Brain microvascular endothelial cell (primary cell): ENCODE measurements at regions not wholly inside any gene's neighbourhood (a gene's known extent, or its start where the extent isn't known, plus 50 kb on each side); places are given as distances from the start of the nearest gene placed in this dataset.
A peak's percentile ranks its signal among the peaks of the same experiment; 100 is the strongest.

Experiments used
- DNase-seq: peaks from one replicate; pipeline ENCODE4 v3.0.0-alpha.2; 2020
- H3K27ac ChIP-seq: fragments of 250-450 bp; sonication (Bioruptor Pico); 2 replicates; pipeline ENCODE4 v1.5.1; 2020; ENCODE audit warnings: mild to moderate bottlenecking, moderate library complexity
- H3K27me3 ChIP-seq: fragments of 250-450 bp; sonication (Bioruptor Pico); replicated peaks from 2 replicates; pipeline ENCODE4 v1.5.1; 2020; ENCODE audit warnings: mild to moderate bottlenecking
- H3K36me3 ChIP-seq: fragments of 250-450 bp; sonication (Bioruptor Pico); replicated peaks from 2 replicates; pipeline ENCODE4 v1.5.1; 2020; ENCODE audit warnings: mild to moderate bottlenecking
- H3K4me3 ChIP-seq: 2 replicates; pipeline ENCODE4 v1.5.1; 2011; ENCODE audit warnings: low read depth, mild to moderate bottlenecking, control low read depth, low read length, moderate library complexity
- in situ Hi-C: cut with HindIII; loops from 2 replicates; pipeline ENCODE4 v1.10.0; 2017; ENCODE audit warnings: low sequenced_read_pairs, low pct_ligation_motif_present
- TF ChIP-seq, protein P1 (sequence below): IDR thresholded peaks from 2 replicates; pipeline ENCODE4 v1.5.1; 2011; ENCODE audit warnings: low read depth, mild to moderate bottlenecking, moderate library complexity, low read length, control low read depth, inconsistent platforms; ENCODE audit errors: missing control alignments

DNA sequence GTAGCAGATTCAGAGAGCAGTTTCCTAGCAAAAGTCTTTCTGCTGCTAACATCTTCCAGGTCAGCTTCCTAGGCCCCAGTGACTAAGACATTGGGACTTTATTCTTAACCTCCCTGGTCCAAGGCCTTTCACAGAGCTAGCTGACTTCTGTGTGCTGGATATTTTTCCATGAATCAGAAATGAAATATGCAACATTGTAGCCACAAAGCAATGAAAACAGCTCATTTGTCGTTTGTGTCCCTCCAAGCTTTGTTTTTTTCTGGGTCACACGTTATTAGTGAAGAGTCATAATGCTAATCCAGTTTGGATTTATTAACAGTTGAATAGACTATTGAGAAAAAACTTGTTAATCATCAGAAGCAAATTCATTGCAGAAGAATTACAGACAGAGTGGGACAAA is 82.4 kb downstream of the ARF6 start:
- TF ChIP-seq, protein P1, sequence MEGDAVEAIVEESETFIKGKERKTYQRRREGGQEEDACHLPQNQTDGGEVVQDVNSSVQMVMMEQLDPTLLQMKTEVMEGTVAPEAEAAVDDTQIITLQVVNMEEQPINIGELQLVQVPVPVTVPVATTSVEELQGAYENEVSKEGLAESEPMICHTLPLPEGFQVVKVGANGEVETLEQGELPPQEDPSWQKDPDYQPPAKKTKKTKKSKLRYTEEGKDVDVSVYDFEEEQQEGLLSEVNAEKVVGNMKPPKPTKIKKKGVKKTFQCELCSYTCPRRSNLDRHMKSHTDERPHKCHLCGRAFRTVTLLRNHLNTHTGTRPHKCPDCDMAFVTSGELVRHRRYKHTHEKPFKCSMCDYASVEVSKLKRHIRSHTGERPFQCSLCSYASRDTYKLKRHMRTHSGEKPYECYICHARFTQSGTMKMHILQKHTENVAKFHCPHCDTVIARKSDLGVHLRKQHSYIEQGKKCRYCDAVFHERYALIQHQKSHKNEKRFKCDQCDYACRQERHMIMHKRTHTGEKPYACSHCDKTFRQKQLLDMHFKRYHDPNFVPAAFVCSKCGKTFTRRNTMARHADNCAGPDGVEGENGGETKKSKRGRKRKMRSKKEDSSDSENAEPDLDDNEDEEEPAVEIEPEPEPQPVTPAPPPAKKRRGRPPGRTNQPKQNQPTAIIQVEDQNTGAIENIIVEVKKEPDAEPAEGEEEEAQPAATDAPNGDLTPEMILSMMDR = no peak
- H3K4me3 ChIP-seq = no peak overlapping the region
- peak overlapping the region; percentile 84 for H3K27ac ChIP-seq
- no peaks in the 10 kb centered on the region for H3K36me3 ChIP-seq
- DNase-seq = peak; percentile 90
- in situ Hi-C loops = loop anchor here (25.0 kb wide), 1 partner anchor 113 kb away; the partner anchor contains the start of gene NEMF
- H3K27me3 ChIP-seq = no peaks in the 10 kb centered on the region

DNA sequence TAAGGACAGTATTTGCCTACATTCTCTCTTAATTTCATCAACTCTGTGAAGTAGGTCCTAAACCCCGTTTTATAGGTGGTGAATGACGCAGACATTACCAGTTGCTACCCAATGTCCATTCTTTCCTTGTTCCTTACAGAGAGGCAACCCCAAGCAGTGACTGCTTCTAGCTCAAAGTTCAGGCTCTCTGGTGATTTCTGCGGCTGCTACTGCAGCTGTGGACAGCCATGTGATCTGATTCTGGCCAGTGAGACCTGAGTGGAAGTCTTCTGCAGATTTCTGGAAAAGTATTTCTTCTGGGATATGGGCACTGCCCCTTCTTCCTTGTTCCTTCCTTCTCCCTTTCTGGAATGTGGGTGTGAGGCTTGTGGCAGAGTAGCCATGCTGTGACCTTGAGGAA is 82.9 kb downstream of the ARF6 start:
- in situ Hi-C loops = loop anchor here (25.0 kb wide), 1 partner anchor 113 kb away; the partner anchor contains the start of gene NEMF
- Histone ChIP-seq H3K36me3 (no peaks in the 10 kb centered on the region), H3K27me3 (no peaks in the 10 kb centered on the region), H3K27ac (peak overlapping the region; percentile 84), H3K4me3 (no peak overlapping the region)
- TF ChIP-seq, protein P1 = no peak
- no peak for DNase-seq

DNA sequence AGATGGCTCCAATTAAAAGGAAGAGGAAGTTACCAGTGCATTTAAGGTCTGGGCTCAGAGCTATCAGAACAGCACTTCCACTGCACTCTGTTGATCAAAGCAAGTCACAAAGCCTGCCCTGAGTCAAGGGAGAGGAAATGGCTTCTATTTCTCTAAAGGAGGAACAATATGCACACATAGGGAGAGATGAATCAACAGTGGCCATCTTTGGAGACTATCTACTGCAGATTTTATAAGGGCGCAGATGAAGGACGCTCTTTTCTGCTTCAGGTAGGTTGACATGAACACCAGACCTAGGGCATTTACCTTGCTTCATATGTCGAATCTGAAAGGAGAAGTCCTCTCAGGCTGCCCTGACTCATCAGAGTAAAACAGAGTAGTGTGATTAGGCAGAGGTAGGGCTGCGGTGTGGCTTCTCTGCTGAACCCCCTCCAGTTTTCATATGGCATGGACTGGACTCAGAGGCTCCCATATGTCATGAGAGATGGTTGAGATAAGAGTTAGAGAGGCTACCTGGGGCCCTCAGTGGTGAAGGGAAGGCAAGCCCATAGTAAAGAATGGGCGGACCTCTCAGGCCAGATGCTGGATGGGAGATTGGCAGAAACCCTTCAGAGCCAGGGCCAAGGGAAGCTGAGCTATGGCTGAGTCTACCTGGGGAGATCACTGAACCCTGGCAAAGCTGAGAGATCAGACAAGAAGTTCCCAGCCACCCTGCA is 84.4 kb downstream of the ARF6 start:
- Histone ChIP-seq H3K27me3 (no peaks in the 10 kb centered on the region), H3K27ac (no peak overlapping the region), H3K36me3 (no peaks in the 10 kb centered on the region), H3K4me3 (no peak overlapping the region)
- TF ChIP-seq, protein P1 = no peak
- in situ Hi-C loops = loop anchor here (25.0 kb wide), 1 partner anchor 115 kb away; the partner anchor contains the start of gene NEMF
- no peak for DNase-seq

DNA sequence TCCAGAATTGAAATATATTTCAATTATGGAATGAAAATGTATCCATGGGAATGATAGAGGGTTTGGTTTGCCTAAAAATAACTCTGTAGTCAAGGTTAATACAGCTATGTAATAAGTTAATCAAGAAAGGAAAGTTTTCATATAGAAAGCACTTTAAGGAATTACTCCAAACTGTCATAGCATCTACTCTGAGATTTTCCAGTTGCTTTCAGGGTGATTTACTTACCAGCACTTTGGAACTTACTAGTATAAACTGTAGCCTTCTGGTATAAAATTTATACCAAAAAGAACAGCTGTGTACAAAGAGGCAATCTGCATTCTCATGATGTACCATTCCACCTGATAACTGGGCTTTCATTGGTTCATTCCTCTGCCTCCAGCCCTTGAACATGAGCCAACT is 87.1 kb downstream of the ARF6 start:
- H3K27me3 ChIP-seq = no peaks in the 10 kb centered on the region
- no peak for DNase-seq
- H3K36me3 ChIP-seq = no peaks in the 10 kb centered on the region
- no peak overlapping the region for H3K27ac ChIP-seq
- no peak overlapping the region for H3K4me3 ChIP-seq
- TF ChIP-seq, protein P1 = no peak
- in situ Hi-C loops = loop anchor here (25.0 kb wide), 1 partner anchor 118 kb away; the partner anchor contains the start of gene NEMF

DNA sequence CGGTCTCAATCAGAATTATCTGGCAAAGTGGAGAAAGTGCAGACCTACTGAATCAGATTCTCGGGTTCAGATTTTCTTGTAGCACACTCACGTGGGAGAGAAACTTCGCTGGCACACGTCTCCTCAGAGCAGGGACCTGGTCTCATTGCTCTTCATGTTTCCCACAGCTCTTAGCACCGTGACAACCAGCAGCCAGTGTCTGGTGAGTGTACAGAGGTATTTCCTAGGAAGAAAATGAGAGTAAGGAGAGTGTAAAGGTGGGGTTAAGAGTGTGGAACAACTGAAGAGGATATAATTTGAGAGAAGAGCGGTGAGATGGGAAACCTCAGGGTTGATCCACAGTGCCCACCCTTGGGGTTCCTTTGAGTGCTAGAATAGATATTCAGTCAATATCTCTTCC is 89.2 kb downstream of the ARF6 start:
- in situ Hi-C loops = loop anchor here (25.0 kb wide), 1 partner anchor 120 kb away; the partner anchor contains the start of gene NEMF
- TF ChIP-seq, protein P1 = no peak
- peak; percentile 72 for DNase-seq
- Histone ChIP-seq H3K27ac (peak overlapping the region; percentile 91), H3K4me3 (no peak overlapping the region), H3K27me3 (no peaks in the 10 kb centered on the region), H3K36me3 (no peaks in the 10 kb centered on the region)
